Brain microvascular endothelial cell (primary cell): ENCODE measurements at regions not wholly inside any gene's neighbourhood (a gene's known extent, or its start where the extent isn't known, plus 50 kb on each side); places are given as distances from the start of the nearest gene placed in this dataset.

ENCODE experiments used
- DNase-seq: peaks from one replicate; pipeline ENCODE4 v3.0.0-alpha.2; 2020
- H3K27ac ChIP-seq: fragments of 250-450 bp; sonication (Bioruptor Pico); 2 replicates; pipeline ENCODE4 v1.5.1; 2020; ENCODE audit warnings: mild to moderate bottlenecking, moderate library complexity
- H3K27me3 ChIP-seq: fragments of 250-450 bp; sonication (Bioruptor Pico); replicated peaks from 2 replicates; pipeline ENCODE4 v1.5.1; 2020; ENCODE audit warnings: mild to moderate bottlenecking
- H3K36me3 ChIP-seq: fragments of 250-450 bp; sonication (Bioruptor Pico); replicated peaks from 2 replicates; pipeline ENCODE4 v1.5.1; 2020; ENCODE audit warnings: mild to moderate bottlenecking
- H3K4me3 ChIP-seq: 2 replicates; pipeline ENCODE4 v1.5.1; 2011; ENCODE audit warnings: low read depth, mild to moderate bottlenecking, control low read depth, low read length, moderate library complexity
- in situ Hi-C: cut with HindIII; loops from 2 replicates; pipeline ENCODE4 v1.10.0; 2017; ENCODE audit warnings: low sequenced_read_pairs, low pct_ligation_motif_present
- TF ChIP-seq, protein P1 (sequence below): IDR thresholded peaks from 2 replicates; pipeline ENCODE4 v1.5.1; 2011; ENCODE audit warnings: low read depth, mild to moderate bottlenecking, moderate library complexity, low read length, control low read depth, inconsistent platforms; ENCODE audit errors: missing control alignments

DNA sequence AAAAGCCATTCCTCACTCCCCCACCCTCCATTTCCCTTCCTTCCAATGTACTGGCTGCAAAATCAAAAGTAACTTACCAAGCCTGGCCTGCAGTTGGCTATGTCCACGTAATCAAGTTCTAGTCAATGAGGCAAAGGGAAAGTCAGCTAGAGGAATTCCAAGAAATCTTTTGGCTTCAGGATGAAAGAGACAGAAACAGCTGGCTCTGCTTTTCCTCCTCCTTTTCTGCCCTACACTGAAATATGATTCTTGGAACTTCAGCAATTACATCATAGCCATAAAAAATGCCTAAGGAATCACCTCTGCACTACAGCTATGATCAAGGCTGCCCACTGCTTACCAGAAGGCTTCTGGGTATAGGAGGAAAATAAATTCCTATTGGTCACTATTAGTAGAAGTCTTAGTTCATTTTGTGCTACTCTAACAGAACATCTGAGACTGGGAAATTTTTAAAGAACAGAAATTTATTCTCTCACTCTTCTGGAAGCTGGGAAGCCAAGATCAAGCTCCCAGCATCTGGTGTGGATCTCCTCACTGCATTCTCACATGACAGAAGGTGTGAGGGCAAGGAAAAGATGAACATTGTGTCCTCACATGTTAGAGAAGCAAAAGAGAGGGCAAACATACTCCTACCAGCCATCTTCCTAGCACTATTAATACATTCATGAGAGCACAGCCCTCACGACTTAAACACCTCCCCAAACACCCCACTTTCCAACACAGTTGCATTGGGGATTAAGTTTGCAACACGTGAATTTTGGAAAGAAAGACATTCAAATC lies 219.9 kb downstream of the TMX3 start:
- in situ Hi-C loops: no loop called here
- DNase-seq: peak; percentile 56

GRCh38 chr18:68489013-68489792 lies 225.7 kb downstream of the TMX3 start:
- Histone ChIP-seq H3K4me3 (no peak overlapping the region), H3K27ac (no peak overlapping the region), H3K27me3 (no peaks in the 10 kb centered on the region), H3K36me3 (no peaks in the 10 kb centered on the region)
- in situ Hi-C loops: no loop called here
- TF ChIP-seq, protein P1, sequence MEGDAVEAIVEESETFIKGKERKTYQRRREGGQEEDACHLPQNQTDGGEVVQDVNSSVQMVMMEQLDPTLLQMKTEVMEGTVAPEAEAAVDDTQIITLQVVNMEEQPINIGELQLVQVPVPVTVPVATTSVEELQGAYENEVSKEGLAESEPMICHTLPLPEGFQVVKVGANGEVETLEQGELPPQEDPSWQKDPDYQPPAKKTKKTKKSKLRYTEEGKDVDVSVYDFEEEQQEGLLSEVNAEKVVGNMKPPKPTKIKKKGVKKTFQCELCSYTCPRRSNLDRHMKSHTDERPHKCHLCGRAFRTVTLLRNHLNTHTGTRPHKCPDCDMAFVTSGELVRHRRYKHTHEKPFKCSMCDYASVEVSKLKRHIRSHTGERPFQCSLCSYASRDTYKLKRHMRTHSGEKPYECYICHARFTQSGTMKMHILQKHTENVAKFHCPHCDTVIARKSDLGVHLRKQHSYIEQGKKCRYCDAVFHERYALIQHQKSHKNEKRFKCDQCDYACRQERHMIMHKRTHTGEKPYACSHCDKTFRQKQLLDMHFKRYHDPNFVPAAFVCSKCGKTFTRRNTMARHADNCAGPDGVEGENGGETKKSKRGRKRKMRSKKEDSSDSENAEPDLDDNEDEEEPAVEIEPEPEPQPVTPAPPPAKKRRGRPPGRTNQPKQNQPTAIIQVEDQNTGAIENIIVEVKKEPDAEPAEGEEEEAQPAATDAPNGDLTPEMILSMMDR: no peak
- DNase-seq: no peak

More for the DNA sequence above, 219.9 kb downstream of the TMX3 start:
- Histone ChIP-seq H3K36me3 (no peaks in the 10 kb centered on the region), H3K27me3 (no peaks in the 10 kb centered on the region), H3K27ac (no peak overlapping the region), H3K4me3 (no peak overlapping the region)
- TF ChIP-seq, protein P1: no peak

DNA sequence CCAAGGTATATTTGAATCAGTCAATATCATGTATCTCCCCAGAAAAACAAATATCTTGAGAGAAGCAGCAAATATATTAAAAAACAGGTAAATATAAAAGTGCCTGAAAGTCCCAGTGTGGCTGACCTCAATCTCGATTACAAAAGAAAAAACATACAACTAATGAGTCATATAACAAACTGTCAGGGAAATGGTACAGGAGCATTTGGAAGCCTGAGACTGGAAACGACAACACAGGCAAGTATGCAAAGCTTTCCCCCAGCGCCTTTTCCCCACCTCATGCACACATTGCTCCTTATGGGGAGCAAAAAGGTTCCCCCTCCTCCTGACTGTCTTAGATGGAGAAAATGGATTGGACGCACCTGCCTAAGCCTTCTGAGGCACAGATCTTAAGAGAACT lies 230.7 kb downstream of the TMX3 start:
- DNase-seq: peak; percentile 29
- Histone ChIP-seq H3K27me3 (no peaks in the 10 kb centered on the region), H3K27ac (no peak overlapping the region), H3K36me3 (no peaks in the 10 kb centered on the region), H3K4me3 (no peak overlapping the region)
- in situ Hi-C loops: no loop called here
- TF ChIP-seq, protein P1: no peak

DNA sequence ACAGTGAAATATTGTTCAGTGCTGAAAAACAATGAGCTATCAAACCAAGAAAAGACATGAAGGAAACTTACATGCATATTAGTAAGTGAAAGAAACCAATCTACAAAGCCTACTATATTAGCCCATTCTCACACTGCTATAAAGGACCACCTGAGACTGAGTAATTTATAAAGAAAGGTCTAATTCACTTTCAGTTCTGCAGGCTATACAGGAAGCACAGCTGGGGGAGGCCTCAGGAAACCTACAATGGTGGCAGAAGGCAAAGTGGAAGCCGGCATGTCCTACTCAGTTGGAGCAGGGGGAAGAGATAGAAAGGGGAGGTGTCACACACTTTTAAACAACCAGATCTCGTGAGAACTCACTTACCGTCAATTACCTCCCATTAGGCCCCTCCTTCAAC lies 232.1 kb downstream of the TMX3 start:
- Histone ChIP-seq H3K27me3 (no peaks in the 10 kb centered on the region), H3K36me3 (no peaks in the 10 kb centered on the region), H3K27ac (no peak overlapping the region), H3K4me3 (no peak overlapping the region)
- in situ Hi-C loops: no loop called here
- TF ChIP-seq, protein P1: no peak
- DNase-seq: no peak

DNA sequence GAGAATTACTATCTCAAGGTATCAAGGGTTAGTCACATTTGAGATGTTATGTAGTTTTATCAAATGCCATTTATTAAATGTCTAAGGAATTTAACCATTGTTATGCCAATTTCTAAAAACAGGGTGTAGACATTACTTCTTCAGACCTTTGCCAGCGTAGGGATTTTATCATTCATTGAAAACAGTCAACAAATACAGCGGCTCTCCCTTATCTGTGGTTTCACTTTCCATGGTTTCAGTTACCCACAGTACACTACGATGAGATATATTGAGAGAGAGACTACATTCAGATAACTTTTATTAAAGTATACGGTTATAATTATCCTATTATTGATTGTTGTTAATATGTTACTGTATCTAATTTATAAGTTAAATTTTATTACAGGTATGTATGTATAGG lies 234.7 kb downstream of the TMX3 start:
- no peaks in the 10 kb centered on the region for H3K36me3 ChIP-seq
- TF ChIP-seq, protein P1: no peak
- no peaks in the 10 kb centered on the region for H3K27me3 ChIP-seq
- in situ Hi-C loops: no loop called here
- peak; percentile 14 for DNase-seq
- no peak overlapping the region for H3K27ac ChIP-seq
- no peak overlapping the region for H3K4me3 ChIP-seq
